ENCODE measurements at regions not wholly inside any gene's neighbourhood (a gene's known extent, or its start where the extent isn't known, plus 50 kb on each side); places are given as distances from the start of the nearest gene placed in this dataset.

GRCh38 chr14:100453930-100454329, 130.8 kb downstream of the SLC25A47 start:
- TF ChIP-seq CTCF (IDR thresholded peaks at IDR 0.05; ENCODE audit: control insufficient read depth, insufficient read depth, low read depth, low read length, missing control alignments): no peak
- DNase-seq (ENCODE audit: low read depth): no peak
- H3K4me3 ChIP-seq (ENCODE audit: control insufficient read depth, low read depth, low read length): no peak overlapping the region

- no peak for TF ChIP-seq CTCF (IDR thresholded peaks at IDR 0.05; ENCODE audit: control insufficient read depth, insufficient read depth, low read depth, low read length, missing control alignments)
- no peak overlapping the region for H3K4me3 ChIP-seq (ENCODE audit: control insufficient read depth, low read depth, low read length)
- no peak for DNase-seq (ENCODE audit: low read depth)
Observed at GRCh38 chr14:100454437-100454836, 131.3 kb downstream of the SLC25A47 start.

GRCh38 chr14:100463937-100464336, 123.3 kb downstream of the BEGAIN start:
- no peak for DNase-seq (ENCODE audit: low read depth)
- H3K4me3 ChIP-seq (ENCODE audit: control insufficient read depth, low read depth, low read length): no peak overlapping the region
- TF ChIP-seq CTCF (IDR thresholded peaks at IDR 0.05; ENCODE audit: control insufficient read depth, insufficient read depth, low read depth, low read length, missing control alignments): no peak

- DNase-seq (ENCODE audit: low read depth): no peak
- no peak for TF ChIP-seq CTCF (IDR thresholded peaks at IDR 0.05; ENCODE audit: control insufficient read depth, insufficient read depth, low read depth, low read length, missing control alignments)
Observed at GRCh38 chr14:100466111-100466856, 120.9 kb downstream of the BEGAIN start.

GRCh38 chr14:100467046-100467750, 120.0 kb downstream of the BEGAIN start:
- TF ChIP-seq CTCF (IDR thresholded peaks at IDR 0.05; ENCODE audit: control insufficient read depth, insufficient read depth, low read depth, low read length, missing control alignments): no peak
- H3K4me3 ChIP-seq (ENCODE audit: control insufficient read depth, low read depth, low read length): no peak overlapping the region
- DNase-seq (ENCODE audit: low read depth): no peak

More at GRCh38 chr14:100466111-100466856, 120.9 kb downstream of the BEGAIN start:
- H3K4me3 ChIP-seq (ENCODE audit: control insufficient read depth, low read depth, low read length): no peak overlapping the region

GRCh38 chr14:100467939-100468338, 119.3 kb downstream of the BEGAIN start:
- DNase-seq (ENCODE audit: low read depth): no peak
- H3K4me3 ChIP-seq (ENCODE audit: control insufficient read depth, low read depth, low read length): no peak overlapping the region
- TF ChIP-seq CTCF (IDR thresholded peaks at IDR 0.05; ENCODE audit: control insufficient read depth, insufficient read depth, low read depth, low read length, missing control alignments): no peak

All from AG09309 (cell line).